Mesenchymal stem cell (in vitro differentiated cells and primary cell): ENCODE measurements at regions not wholly inside any gene's neighbourhood (a gene's known extent, or its start where the extent isn't known, plus 50 kb on each side); places are given as distances from the start of the nearest gene placed in this dataset.

Experiments
- DNase-seq: peaks from one replicate; pipeline ENCODE4 v3.0.0-alpha.2; 2013
- H2AFZ ChIP-seq: one replicate; pipeline ENCODE4 v1.6.1; 2013; ENCODE audit warnings: low read depth, mild to moderate bottlenecking, control low read depth, inconsistent platforms, low read length, moderate library complexity
- H2AK5ac ChIP-seq: 2 replicates; pipeline ENCODE4 v1.6.1; 2013; ENCODE audit warnings: low read length, moderate library complexity, mild to moderate bottlenecking, inconsistent platforms; ENCODE audit not compliant: severe bottlenecking
- H2BK120ac ChIP-seq: one replicate; pipeline ENCODE4 v1.6.1; 2013; ENCODE audit warnings: low read depth, mild to moderate bottlenecking, inconsistent platforms, low read length, moderate library complexity
- H2BK12ac ChIP-seq, 2 experiments: one replicate each; pipeline ENCODE4 v1.6.1; 2013; ENCODE audit warnings: inconsistent platforms in 2 of 2, low read length in 2 of 2, mild to moderate bottlenecking in 2 of 2, moderate library complexity in 2 of 2, control low read depth in 1 of 2
- H2BK15ac ChIP-seq: one replicate; pipeline ENCODE4 v1.6.1; 2013; ENCODE audit warnings: mild to moderate bottlenecking, low read depth, inconsistent platforms; ENCODE audit not compliant: poor library complexity, severe bottlenecking
- H2BK5ac ChIP-seq: 2 replicates; pipeline ENCODE4 v1.6.1; 2013; ENCODE audit warnings: low read depth, mild to moderate bottlenecking, low read length, control low read depth, inconsistent platforms; ENCODE audit not compliant: poor library complexity, severe bottlenecking
- H3K14ac ChIP-seq, 2 experiments: one replicate each; pipeline ENCODE4 v1.6.1; 2013; ENCODE audit warnings: inconsistent platforms in 2 of 2, low read length in 2 of 2, control low read depth in 1 of 2, mild to moderate bottlenecking in 1 of 2, moderate library complexity in 1 of 2
- H3K18ac ChIP-seq, 2 experiments: one replicate each; pipeline ENCODE4 v1.6.1; 2013; ENCODE audit warnings: inconsistent platforms in 2 of 2, low read length in 2 of 2, control low read depth in 1 of 2, low read depth in 1 of 2, mild to moderate bottlenecking in 1 of 2
- H3K23ac ChIP-seq, 2 experiments: one replicate each; pipeline ENCODE4 v1.6.1; 2013; ENCODE audit warnings: inconsistent platforms in 2 of 2, low read length in 2 of 2, mild to moderate bottlenecking in 2 of 2, moderate library complexity in 2 of 2, control low read depth in 1 of 2
- H3K27ac ChIP-seq: 2 replicates; pipeline ENCODE4 v1.5.1; 2013; ENCODE audit warnings: mild to moderate bottlenecking, moderate library complexity, low read length, control low read depth, inconsistent platforms; ENCODE audit not compliant: poor library complexity, severe bottlenecking
- H3K27me3 ChIP-seq, 2 experiments: 2 replicates each; pipeline versions ENCODE4 v1.6.1 to v1.7.0; 2013; ENCODE audit warnings: low read length in 2 of 2, mild to moderate bottlenecking in 2 of 2, moderate library complexity in 2 of 2, control low read depth in 1 of 2, inconsistent platforms in 1 of 2; ENCODE audit not compliant: control insufficient read depth in 1 of 2, insufficient read depth in 1 of 2
- H3K36me3 ChIP-seq, 2 experiments: 2 replicates each; pipeline versions ENCODE4 v1.6.1 to v1.7.0; 2013; ENCODE audit warnings: low read length in 2 of 2, control low read depth in 1 of 2, inconsistent platforms in 1 of 2, low read depth in 1 of 2, mild to moderate bottlenecking in 1 of 2; ENCODE audit not compliant: insufficient read depth in 2 of 2, control insufficient read depth in 1 of 2
- H3K4ac ChIP-seq, 2 experiments: one replicate each; pipeline ENCODE4 v1.6.1; 2013; ENCODE audit warnings: inconsistent platforms in 2 of 2, low read length in 2 of 2, mild to moderate bottlenecking in 2 of 2, moderate library complexity in 2 of 2, control low read depth in 1 of 2, low read depth in 1 of 2
- H3K4me1 ChIP-seq: 2 replicates; pipeline ENCODE4 v1.6.1; 2013; ENCODE audit warnings: low read depth, low read length, control low read depth; ENCODE audit not compliant: control insufficient read depth, insufficient read depth
- H3K4me2 ChIP-seq: 2 replicates; pipeline ENCODE4 v1.6.1; 2013; ENCODE audit warnings: low read length, mild to moderate bottlenecking, inconsistent platforms; ENCODE audit not compliant: poor library complexity, severe bottlenecking
- H3K4me3 ChIP-seq, 2 experiments: 2 replicates each; pipeline versions ENCODE4 v1.5.1 to v1.7.0; 2013; ENCODE audit warnings: low read length in 2 of 2, mild to moderate bottlenecking in 2 of 2, control low read depth in 1 of 2, low read depth in 1 of 2; ENCODE audit not compliant: insufficient read depth in 1 of 2
- H3K79me1 ChIP-seq: replicated peaks from 2 replicates; pipeline ENCODE4 v1.6.1; 2013; ENCODE audit warnings: mild to moderate bottlenecking, control low read depth, low read length, inconsistent platforms; ENCODE audit not compliant: poor library complexity, severe bottlenecking
- H3K9ac ChIP-seq: 2 replicates; pipeline ENCODE4 v1.7.0; 2013; ENCODE audit warnings: mild to moderate bottlenecking, low read length, moderate library complexity
- H3K9me3 ChIP-seq: 2 replicates; pipeline ENCODE4 v1.7.0; 2013; ENCODE audit warnings: mild to moderate bottlenecking, low read length; ENCODE audit not compliant: control insufficient read depth
- H4K8ac ChIP-seq: one replicate; pipeline ENCODE4 v1.6.1; 2013; ENCODE audit warnings: inconsistent platforms, mild to moderate bottlenecking, low read length, moderate library complexity
- H4K91ac ChIP-seq: one replicate; pipeline ENCODE4 v1.6.1; 2013; ENCODE audit warnings: mild to moderate bottlenecking, low read length, inconsistent platforms
- WGBS: methylation state at CpG from one replicate; pipeline ENCODE4 v1.1.7; 2013; ENCODE audit warnings: mixed read lengths; 5-methylcytosine and 5-hydroxymethylcytosine counted together

- Histone ChIP-seq H4K8ac (no peak overlapping the region), H3K27me3 (no peaks in the 10 kb centered on the region), H3K9ac (no peak overlapping the region), H2AFZ (no peak overlapping the region), H4K91ac (no peak overlapping the region), H3K36me3 (no peaks in the 10 kb centered on the region), H3K4ac (no peak overlapping the region), H2AK5ac (no peak overlapping the region), H3K4me1 (no peaks in the 10 kb centered on the region), H2BK12ac (no peak overlapping the region), H3K18ac (no peak overlapping the region), H3K9me3 (no peaks in the 10 kb centered on the region), H3K27ac (no peak overlapping the region), H2BK5ac (no peak overlapping the region), H2BK120ac (no peak overlapping the region), H2BK15ac (no peak overlapping the region), H3K79me1 (no peaks in the 10 kb centered on the region), H3K14ac (no peak overlapping the region), H3K4me3 (no peak overlapping the region), H3K23ac (no peak overlapping the region), H3K4me2 (no peak overlapping the region)
- DNase-seq, result no peak
- no CpG with 5 or more reads among the region's 1 CpG for WGBS
Observed at GRCh38 chr1:195748969-195749368, 859.3 kb downstream of the KCNT2 start.

GRCh38 chr1:195745189-195746010, 862.8 kb downstream of the KCNT2 start:
- Histone ChIP-seq H4K8ac (no peak overlapping the region), H2BK12ac (no peak overlapping the region), H3K4me2 (no peak overlapping the region), H2BK120ac (no peak overlapping the region), H3K27ac (no peak overlapping the region), H3K36me3 (no peaks in the 10 kb centered on the region), H3K18ac (no peak overlapping the region), H2AFZ (no peak overlapping the region), H3K4me3 (no peak overlapping the region), H3K9ac (no peak overlapping the region), H2BK5ac (no peak overlapping the region), H3K27me3 (no peaks in the 10 kb centered on the region), H2AK5ac (no peak overlapping the region), H2BK15ac (no peak overlapping the region), H3K79me1 (no peaks in the 10 kb centered on the region), H3K4ac (no peak overlapping the region), H3K9me3 (no peaks in the 10 kb centered on the region), H4K91ac (no peak overlapping the region), H3K4me1 (no peaks in the 10 kb centered on the region), H3K23ac (no peak overlapping the region), H3K14ac (no peak overlapping the region)
- no peak for DNase-seq
- WGBS, result no CpG with 5 or more reads among the region's 1 CpG

- H3K9ac ChIP-seq, result no peak overlapping the region
- H3K4ac ChIP-seq, result no peak overlapping the region
- no peak overlapping the region for H2BK12ac ChIP-seq
- no peak overlapping the region for H3K4me2 ChIP-seq
- H2BK120ac ChIP-seq, result no peak overlapping the region
- no peak overlapping the region for H2BK5ac ChIP-seq
- H2BK15ac ChIP-seq, result no peak overlapping the region
- no peak overlapping the region for H4K91ac ChIP-seq
- H3K4me3 ChIP-seq, result no peak overlapping the region
- H3K18ac ChIP-seq, result no peak overlapping the region
- H4K8ac ChIP-seq, result no peak overlapping the region
- WGBS, result 82% methylated on average over 5 of the region's 6 CpGs
- H2AFZ ChIP-seq, result no peak overlapping the region
- no peaks in the 10 kb centered on the region for H3K9me3 ChIP-seq
- H3K14ac ChIP-seq, result no peak overlapping the region
- H3K79me1 ChIP-seq, result no peaks in the 10 kb centered on the region
- H3K27me3 ChIP-seq, result no peaks in the 10 kb centered on the region
- H3K36me3 ChIP-seq, result no peaks in the 10 kb centered on the region
- no peak overlapping the region for H2AK5ac ChIP-seq
- H3K4me1 ChIP-seq, result no peaks in the 10 kb centered on the region
- DNase-seq, result no peak
- H3K27ac ChIP-seq, result no peak overlapping the region
- no peak overlapping the region for H3K23ac ChIP-seq
Observed at GRCh38 chr1:195744256-195744655, 864.0 kb downstream of the KCNT2 start.

GRCh38 chr1:195740862-195741261, 867.4 kb downstream of the KCNT2 start:
- no peak overlapping the region for H2BK12ac ChIP-seq
- no peak overlapping the region for H2BK15ac ChIP-seq
- H3K4me3 ChIP-seq, result no peak overlapping the region
- H3K27ac ChIP-seq, result no peak overlapping the region
- no peak overlapping the region for H3K18ac ChIP-seq
- no peaks in the 10 kb centered on the region for H3K4me1 ChIP-seq
- no peak overlapping the region for H2AK5ac ChIP-seq
- H4K8ac ChIP-seq, result no peak overlapping the region
- no peaks in the 10 kb centered on the region for H3K9me3 ChIP-seq
- 26% methylated on average over 1 of the region's 1 CpG for WGBS
- no peak overlapping the region for H3K23ac ChIP-seq
- H2AFZ ChIP-seq, result no peak overlapping the region
- no peak overlapping the region for H2BK5ac ChIP-seq
- no peak overlapping the region for H3K4ac ChIP-seq
- no peak for DNase-seq
- H3K9ac ChIP-seq, result no peak overlapping the region
- no peaks in the 10 kb centered on the region for H3K36me3 ChIP-seq
- H3K79me1 ChIP-seq, result no peaks in the 10 kb centered on the region
- H4K91ac ChIP-seq, result no peak overlapping the region
- H3K27me3 ChIP-seq, result no peaks in the 10 kb centered on the region
- H3K14ac ChIP-seq, result no peak overlapping the region
- H2BK120ac ChIP-seq, result no peak overlapping the region
- no peak overlapping the region for H3K4me2 ChIP-seq
